ENCODE measurements at regions not wholly inside any gene's neighbourhood (a gene's known extent, or its start where the extent isn't known, plus 50 kb on each side); places are given as distances from the start of the nearest gene placed in this dataset.

GRCh38 chr2:156004459-156004858, 328.1 kb downstream of the NR4A2 start:
- TF ChIP-seq EZH2 (IDR thresholded peaks at IDR 0.05) (no peak), POLR2AphosphoS5 (IDR thresholded peaks at IDR 0.05; ENCODE audit: borderline replicate concordance, low read depth, low read length) (no peak), FOXP2 (optimal IDR thresholded peaks at IDR 0.05; ENCODE audit: control extremely low read depth, extremely low read length, insufficient read depth) (no peak)
